ENCODE measurements at regions not wholly inside any gene's neighbourhood (a gene's known extent, or its start where the extent isn't known, plus 50 kb on each side); places are given as distances from the start of the nearest gene placed in this dataset.
A peak's percentile ranks its signal among the peaks of the same experiment; 100 is the strongest.
"Not testable (repeated sequence)": the region's sequence is repeated elsewhere in the genome, so short reads cannot be mapped to it uniquely, and the experiment has no call there.

GRCh38 chr20:47849596-47849995, 64.3 kb upstream of the SULF2 start:
- Histone ChIP-seq H3K79me2 (ENCODE audit: insufficient read depth, low read length) (no peaks in the 10 kb centered on the region), H3K9me3 (ENCODE audit: low read depth, low read length) (no peaks in the 10 kb centered on the region), H3K36me3 (ENCODE audit: insufficient read depth, low read length) (no peaks in the 10 kb centered on the region), H2AFZ (ENCODE audit: low read length) (no peak overlapping the region), H3K4me2 (ENCODE audit: insufficient read depth, low read length) (no peak overlapping the region), H3K4me3 (ENCODE audit: insufficient read depth, low read length) (no peak overlapping the region), H3K4me1 (ENCODE audit: insufficient read depth, low read length) (no peaks in the 10 kb centered on the region), H3K27ac (ENCODE audit: low read depth, low read length) (no peak overlapping the region), H4K20me1 (ENCODE audit: insufficient read depth, low read length) (no peaks in the 10 kb centered on the region), H3K27me3 (ENCODE audit: insufficient read depth, low read length) (peaks cover 6% of the 10 kb centered on the region)
- TF ChIP-seq CTCF (IDR thresholded peaks at IDR 0.05; ENCODE audit: extremely low read depth, low read depth, low read length): no peak
- DNase-seq (ENCODE audit: insufficient read length, low spot score, missing footprints): no peak

DNA sequence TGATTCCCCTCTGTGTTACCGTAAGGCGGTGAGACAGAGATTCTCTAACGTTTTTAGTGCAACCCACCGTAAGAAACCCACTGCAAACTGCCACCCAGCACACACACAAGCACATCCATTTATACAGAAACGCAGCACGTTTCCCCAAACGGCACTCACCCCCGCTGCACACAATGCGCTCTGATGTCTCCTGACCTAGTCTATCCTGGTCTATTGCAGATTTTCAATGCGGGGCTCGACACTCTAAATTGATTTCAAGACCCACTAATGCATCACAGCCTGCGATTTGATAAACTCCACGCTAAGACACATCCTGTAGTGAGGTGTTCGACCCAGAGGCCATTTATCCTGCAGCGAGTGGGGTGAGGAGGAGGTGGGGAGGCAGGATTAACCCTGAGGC, 63.7 kb upstream of the SULF2 start:
- no peaks in the 10 kb centered on the region for H3K79me2 ChIP-seq (ENCODE audit: insufficient read depth, low read length)
- no peaks in the 10 kb centered on the region for H4K20me1 ChIP-seq (ENCODE audit: insufficient read depth, low read length)
- H3K4me1 ChIP-seq (ENCODE audit: insufficient read depth, low read length): no peaks in the 10 kb centered on the region
- no peak for DNase-seq (ENCODE audit: insufficient read length, low spot score, missing footprints)
- H2AFZ ChIP-seq (ENCODE audit: low read length): no peak overlapping the region
- H3K9me3 ChIP-seq (ENCODE audit: low read depth, low read length): no peaks in the 10 kb centered on the region
- H3K4me2 ChIP-seq (ENCODE audit: insufficient read depth, low read length): no peak overlapping the region
- peaks cover 6% of the 10 kb centered on the region for H3K27me3 ChIP-seq (ENCODE audit: insufficient read depth, low read length)
- no peak for TF ChIP-seq CTCF (IDR thresholded peaks at IDR 0.05; ENCODE audit: extremely low read depth, low read depth, low read length)
- H3K4me3 ChIP-seq (ENCODE audit: insufficient read depth, low read length): no peak overlapping the region
- no peak overlapping the region for H3K27ac ChIP-seq (ENCODE audit: low read depth, low read length)
- no peaks in the 10 kb centered on the region for H3K36me3 ChIP-seq (ENCODE audit: insufficient read depth, low read length)

DNA sequence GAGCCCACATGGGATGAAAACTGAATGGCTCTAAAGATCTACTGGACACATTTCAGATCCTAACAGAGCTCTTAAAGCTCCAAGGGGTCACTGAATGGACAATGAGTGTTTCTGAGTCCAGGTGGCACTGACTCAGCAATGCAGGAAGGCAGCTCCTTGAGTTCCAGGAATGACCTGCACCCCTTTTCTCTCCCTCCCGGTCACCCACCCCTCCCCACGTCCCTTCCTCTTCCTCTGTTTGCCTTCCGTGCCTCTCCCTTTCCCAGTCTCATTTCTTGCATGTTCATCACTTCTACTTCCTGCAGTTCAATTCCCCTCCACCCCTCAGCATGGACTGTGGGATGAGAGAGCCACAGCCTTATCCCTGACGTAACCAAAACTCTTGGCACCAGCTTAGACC, 63.3 kb upstream of the SULF2 start:
- H3K4me1 ChIP-seq (ENCODE audit: insufficient read depth, low read length); H4K20me1 ChIP-seq (ENCODE audit: insufficient read depth, low read length); H3K4me2 ChIP-seq (ENCODE audit: insufficient read depth, low read length); H3K79me2 ChIP-seq (ENCODE audit: insufficient read depth, low read length); H3K27ac ChIP-seq (ENCODE audit: low read depth, low read length); H3K36me3 ChIP-seq (ENCODE audit: insufficient read depth, low read length); H3K4me3 ChIP-seq (ENCODE audit: insufficient read depth, low read length); H2AFZ ChIP-seq (ENCODE audit: low read length); H3K9me3 ChIP-seq (ENCODE audit: low read depth, low read length); H3K27me3 ChIP-seq (ENCODE audit: insufficient read depth, low read length): not testable (repeated sequence)
- DNase-seq (ENCODE audit: insufficient read length, low spot score, missing footprints): peak; percentile 15

DNA sequence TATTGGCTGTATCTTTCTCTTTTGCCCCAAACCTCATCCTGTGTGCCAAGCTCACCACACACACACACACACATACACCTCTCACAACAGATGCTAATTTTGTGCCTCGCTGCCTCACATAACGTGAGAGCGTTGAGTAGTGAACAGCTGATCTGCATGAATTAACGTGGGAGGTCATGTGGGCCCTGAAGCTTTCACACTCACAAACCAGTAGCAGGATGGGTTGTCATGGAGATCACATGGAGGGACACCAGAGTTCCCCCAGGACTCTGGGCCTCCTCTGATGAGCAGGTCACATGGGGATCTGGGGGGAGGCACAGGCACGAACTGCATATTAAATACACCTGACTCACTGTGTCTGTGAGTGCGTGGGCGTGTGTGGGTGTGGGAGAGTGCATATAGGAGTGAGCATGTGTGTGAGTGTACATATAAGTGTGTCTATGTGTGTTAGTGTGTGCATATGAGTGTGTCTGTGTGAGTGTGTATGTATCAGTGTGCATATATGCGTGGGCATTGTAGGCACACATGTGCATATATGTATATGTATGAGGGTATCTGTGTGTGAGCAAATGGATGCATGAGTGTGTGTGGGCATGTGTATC, 62.7 kb upstream of the SULF2 start:
- H4K20me1 ChIP-seq (ENCODE audit: insufficient read depth, low read length): no peaks in the 10 kb centered on the region
- H3K36me3 ChIP-seq (ENCODE audit: insufficient read depth, low read length): no peaks in the 10 kb centered on the region
- peaks cover 6% of the 10 kb centered on the region for H3K27me3 ChIP-seq (ENCODE audit: insufficient read depth, low read length)
- no peak overlapping the region for H3K4me2 ChIP-seq (ENCODE audit: insufficient read depth, low read length)
- no peaks in the 10 kb centered on the region for H3K79me2 ChIP-seq (ENCODE audit: insufficient read depth, low read length)
- H3K9me3 ChIP-seq (ENCODE audit: low read depth, low read length): no peaks in the 10 kb centered on the region
- no peak overlapping the region for H2AFZ ChIP-seq (ENCODE audit: low read length)
- peak; percentile 22 for DNase-seq (ENCODE audit: insufficient read length, low spot score, missing footprints)
- H3K27ac ChIP-seq (ENCODE audit: low read depth, low read length): no peak overlapping the region
- no peak overlapping the region for H3K4me3 ChIP-seq (ENCODE audit: insufficient read depth, low read length)
- no peak for TF ChIP-seq CTCF (IDR thresholded peaks at IDR 0.05; ENCODE audit: extremely low read depth, low read depth, low read length)
- no peaks in the 10 kb centered on the region for H3K4me1 ChIP-seq (ENCODE audit: insufficient read depth, low read length)

DNA sequence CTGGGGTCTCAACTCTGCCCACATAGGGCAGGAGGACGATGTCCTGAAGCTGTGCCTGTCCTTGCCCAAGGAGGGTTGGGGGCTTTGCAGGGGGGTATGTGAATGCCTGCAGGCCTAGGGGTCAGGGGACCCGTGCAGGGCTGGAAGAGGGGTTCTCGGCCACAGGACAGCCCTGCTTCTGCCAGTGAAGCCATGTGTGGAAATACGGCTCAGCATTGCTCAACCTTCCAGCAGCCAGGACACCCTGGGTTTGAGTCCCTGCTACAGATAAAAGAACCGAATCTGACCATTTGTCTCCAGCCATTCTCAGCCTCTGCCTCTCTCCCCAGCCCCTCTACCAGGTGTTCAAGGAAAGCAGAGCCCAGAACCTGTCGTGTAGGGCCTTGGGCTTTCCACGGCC, 61.9 kb upstream of the SULF2 start:
- H2AFZ ChIP-seq (ENCODE audit: low read length); H3K27me3 ChIP-seq (ENCODE audit: insufficient read depth, low read length); H3K9me3 ChIP-seq (ENCODE audit: low read depth, low read length); H3K4me1 ChIP-seq (ENCODE audit: insufficient read depth, low read length); H3K4me3 ChIP-seq (ENCODE audit: insufficient read depth, low read length); H3K36me3 ChIP-seq (ENCODE audit: insufficient read depth, low read length); H4K20me1 ChIP-seq (ENCODE audit: insufficient read depth, low read length); H3K27ac ChIP-seq (ENCODE audit: low read depth, low read length); H3K4me2 ChIP-seq (ENCODE audit: insufficient read depth, low read length); DNase-seq (ENCODE audit: insufficient read length, low spot score, missing footprints); H3K79me2 ChIP-seq (ENCODE audit: insufficient read depth, low read length): not testable (repeated sequence)

DNA sequence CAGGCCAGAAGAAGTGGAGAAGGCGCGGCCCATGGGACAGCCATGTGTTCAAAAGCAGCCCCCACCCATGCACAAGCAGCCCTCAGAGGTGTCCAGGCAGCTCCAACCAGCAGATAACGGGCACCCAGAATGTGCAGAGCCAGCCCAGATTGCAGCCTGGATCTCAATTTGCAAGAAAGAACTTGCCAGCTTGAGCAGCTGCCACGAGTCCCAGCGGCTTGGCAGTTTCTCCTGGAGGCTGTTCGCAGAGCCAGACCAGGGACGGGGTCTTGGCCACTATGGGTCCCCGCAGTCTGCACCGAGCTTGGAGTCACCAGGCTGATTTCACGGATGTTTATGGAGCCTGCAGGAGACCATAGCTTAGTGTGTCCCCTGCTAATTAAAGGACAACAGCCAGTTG, 61.4 kb upstream of the SULF2 start:
- not testable (repeated sequence) for H3K27me3 ChIP-seq (ENCODE audit: insufficient read depth, low read length); H3K4me1 ChIP-seq (ENCODE audit: insufficient read depth, low read length); H3K4me3 ChIP-seq (ENCODE audit: insufficient read depth, low read length); H3K4me2 ChIP-seq (ENCODE audit: insufficient read depth, low read length); H3K79me2 ChIP-seq (ENCODE audit: insufficient read depth, low read length); H3K9me3 ChIP-seq (ENCODE audit: low read depth, low read length); H2AFZ ChIP-seq (ENCODE audit: low read length); H4K20me1 ChIP-seq (ENCODE audit: insufficient read depth, low read length); H3K36me3 ChIP-seq (ENCODE audit: insufficient read depth, low read length); DNase-seq (ENCODE audit: insufficient read length, low spot score, missing footprints); H3K27ac ChIP-seq (ENCODE audit: low read depth, low read length)

DNA sequence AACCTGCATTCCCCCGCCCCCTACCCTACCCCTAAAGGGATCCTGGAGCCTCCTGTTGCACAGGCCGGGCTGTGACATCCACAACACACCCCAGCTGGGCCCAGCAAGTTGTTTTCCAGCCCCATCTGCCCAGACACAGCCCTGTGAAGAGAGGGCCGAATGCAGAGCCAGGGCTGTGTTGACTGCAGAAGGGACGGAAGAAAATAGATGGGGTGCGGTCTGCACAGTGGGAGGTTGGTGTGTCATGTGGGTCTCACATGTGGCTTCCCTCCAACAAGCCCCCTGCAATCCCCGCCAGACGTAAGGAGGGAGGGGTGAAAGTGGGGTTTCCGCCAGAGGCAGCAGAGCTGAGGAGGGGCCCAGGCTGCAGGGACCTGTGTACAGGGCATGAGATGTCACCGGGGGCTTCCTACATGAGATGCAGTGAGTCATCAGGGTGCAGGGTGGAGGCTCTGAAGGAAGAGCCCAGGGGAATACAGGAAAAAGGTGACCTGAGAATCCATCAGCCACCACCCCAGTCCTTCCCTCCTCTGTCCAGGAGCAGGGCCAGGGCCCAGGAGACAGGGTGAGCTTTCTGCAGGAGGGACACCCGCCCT, 60.2 kb upstream of the SULF2 start:
- H4K20me1 ChIP-seq (ENCODE audit: insufficient read depth, low read length): not testable (repeated sequence)

More for the DNA sequence above, 60.2 kb upstream of the SULF2 start:
- H3K79me2 ChIP-seq (ENCODE audit: insufficient read depth, low read length); H2AFZ ChIP-seq (ENCODE audit: low read length); H3K4me2 ChIP-seq (ENCODE audit: insufficient read depth, low read length); H3K27ac ChIP-seq (ENCODE audit: low read depth, low read length); H3K4me1 ChIP-seq (ENCODE audit: insufficient read depth, low read length); H3K4me3 ChIP-seq (ENCODE audit: insufficient read depth, low read length); H3K36me3 ChIP-seq (ENCODE audit: insufficient read depth, low read length); H3K9me3 ChIP-seq (ENCODE audit: low read depth, low read length); H3K27me3 ChIP-seq (ENCODE audit: insufficient read depth, low read length): not testable (repeated sequence)
- DNase-seq (ENCODE audit: insufficient read length, low spot score, missing footprints): peak; percentile 29

Data from osteoblast (primary cell).